H9 (cell line): ENCODE measurements at regions not wholly inside any gene's neighbourhood (a gene's known extent, or its start where the extent isn't known, plus 50 kb on each side); places are given as distances from the start of the nearest gene placed in this dataset.
A peak's percentile ranks its signal among the peaks of the same experiment; 100 is the strongest.

Source experiments
- DNase-seq: peaks from one replicate; pipeline ENCODE4 v3.0.0-alpha.2; 2017
- H2AFZ ChIP-seq: one replicate; pipeline ENCODE4 v1.6.1; 2013; ENCODE audit warnings: mild to moderate bottlenecking, low read length, control low read depth, moderate library complexity
- H2AK5ac ChIP-seq: 2 replicates; pipeline ENCODE4 v1.6.1; 2013; ENCODE audit warnings: low read length, control low read depth, mixed read lengths; ENCODE audit not compliant: insufficient read length
- H2BK120ac ChIP-seq: one replicate; pipeline ENCODE4 v1.6.1; 2013; ENCODE audit warnings: low read depth, mild to moderate bottlenecking, low read length, control low read depth, inconsistent platforms; ENCODE audit not compliant: poor library complexity, severe bottlenecking
- H2BK12ac ChIP-seq: 2 replicates; pipeline ENCODE4 v1.6.1; 2013; ENCODE audit warnings: low read length, control low read depth, mixed read lengths, low read depth; ENCODE audit not compliant: insufficient read length
- H2BK15ac ChIP-seq: 2 replicates; pipeline ENCODE4 v1.6.1; 2013; ENCODE audit warnings: low read depth, low read length, control low read depth
- H2BK20ac ChIP-seq: one replicate; pipeline ENCODE4 v1.6.1; 2013; ENCODE audit warnings: low read depth, mild to moderate bottlenecking, low read length, control low read depth, inconsistent platforms; ENCODE audit not compliant: poor library complexity, severe bottlenecking
- H2BK5ac ChIP-seq: 2 replicates; pipeline ENCODE4 v1.6.1; 2013; ENCODE audit warnings: low read length, control low read depth, mixed read lengths; ENCODE audit not compliant: insufficient read length
- H3K14ac ChIP-seq: 2 replicates; pipeline ENCODE4 v1.6.1; 2013; ENCODE audit warnings: low read length, control low read depth; ENCODE audit not compliant: insufficient read depth
- H3K18ac ChIP-seq: 2 replicates; pipeline ENCODE4 v1.6.1; 2013; ENCODE audit warnings: low read depth, mild to moderate bottlenecking, mixed read lengths, low read length, control low read depth; ENCODE audit not compliant: insufficient read length
- H3K23ac ChIP-seq: 2 replicates; pipeline ENCODE4 v1.6.1; 2013; ENCODE audit warnings: low read length, control low read depth, mixed read lengths, low read depth; ENCODE audit not compliant: insufficient read length
- H3K23me2 ChIP-seq: 2 replicates; pipeline ENCODE4 v1.6.1; 2013; ENCODE audit warnings: low read depth, mild to moderate bottlenecking, mixed read lengths, low read length, control low read depth; ENCODE audit not compliant: insufficient read length, poor library complexity, severe bottlenecking
- H3K27ac ChIP-seq: 2 replicates; pipeline ENCODE4 v1.5.1; 2013; ENCODE audit warnings: low read length, control low read depth, mixed read lengths, low read depth; ENCODE audit not compliant: insufficient read length
- H3K27me3 ChIP-seq: 2 replicates; pipeline ENCODE4 v1.6.1; 2013; ENCODE audit warnings: low read length, control low read depth, inconsistent platforms; ENCODE audit not compliant: insufficient read depth
- H3K4ac ChIP-seq: 2 replicates; pipeline ENCODE4 v1.6.1; 2013; ENCODE audit warnings: low read depth, mild to moderate bottlenecking, control low read depth, inconsistent platforms, low read length, moderate library complexity
- H3K4me1 ChIP-seq: 2 replicates; pipeline ENCODE4 v1.6.1; 2013; ENCODE audit warnings: low read length, control low read depth, inconsistent platforms; ENCODE audit not compliant: insufficient read depth
- H3K4me2 ChIP-seq: 2 replicates; pipeline ENCODE4 v1.6.1; 2013; ENCODE audit warnings: low read length, control low read depth, mixed read lengths; ENCODE audit not compliant: insufficient read length, insufficient read depth
- H3K56ac ChIP-seq: 2 replicates; pipeline ENCODE4 v1.6.1; 2013; ENCODE audit warnings: low read depth, mild to moderate bottlenecking, mixed read lengths, low read length, control low read depth; ENCODE audit not compliant: insufficient read length
- H3K79me1 ChIP-seq: 2 replicates; pipeline ENCODE4 v1.6.1; 2013; ENCODE audit warnings: low read depth, mild to moderate bottlenecking, moderate library complexity, low read length, control low read depth, inconsistent platforms; ENCODE audit not compliant: insufficient read depth, poor library complexity, severe bottlenecking
- H3K79me2 ChIP-seq: 2 replicates; pipeline ENCODE4 v1.6.1; 2013; ENCODE audit warnings: low read length, control low read depth, inconsistent platforms; ENCODE audit not compliant: insufficient read depth
- H3K9ac ChIP-seq: 2 replicates; pipeline ENCODE4 v1.6.1; 2013; ENCODE audit warnings: low read length, control low read depth, mixed read lengths; ENCODE audit not compliant: insufficient read length; ENCODE audit errors: extremely low read depth
- H3K9me3 ChIP-seq: one replicate; pipeline ENCODE4 v1.6.1; 2013; ENCODE audit warnings: low read depth, low read length, inconsistent platforms; ENCODE audit not compliant: control insufficient read depth
- H3T11ph ChIP-seq: one replicate; pipeline ENCODE4 v1.6.1; 2013; ENCODE audit warnings: mild to moderate bottlenecking, low read length, control low read depth, inconsistent platforms
- H4K20me1 ChIP-seq: one replicate; pipeline ENCODE4 v1.6.1; 2013; ENCODE audit not compliant: control insufficient read depth, insufficient read length, insufficient read depth
- H4K5ac ChIP-seq: 2 replicates; pipeline ENCODE4 v1.6.1; 2013; ENCODE audit warnings: low read depth, mild to moderate bottlenecking, mixed read lengths, low read length, control low read depth; ENCODE audit not compliant: insufficient read length
- H4K8ac ChIP-seq: replicated peaks from 2 replicates; pipeline ENCODE4 v1.6.1; 2013; ENCODE audit warnings: low read length, control low read depth, mixed read lengths, low read depth; ENCODE audit not compliant: insufficient read length
- H4K91ac ChIP-seq: 2 replicates; pipeline ENCODE4 v1.6.1; 2013; ENCODE audit warnings: low read depth, mild to moderate bottlenecking, moderate library complexity, mixed read lengths, low read length, control low read depth; ENCODE audit not compliant: insufficient read length
- H3K27ac Mint-ChIP-seq, 3 experiments: 2 replicates in 2 of 3; 3 replicates in 1 of 3; pipeline ENCODE4 v1.8.0; 2020 to 2021; ENCODE audit warnings: mixed read lengths in 3 of 3, mild to moderate bottlenecking in 1 of 3, moderate library complexity in 1 of 3
- H3K27me3 Mint-ChIP-seq: 2 replicates; pipeline ENCODE4 v1.8.0; 2021; ENCODE audit warnings: low read depth, mild to moderate bottlenecking, moderate library complexity, mixed read lengths
- H3K36me3 Mint-ChIP-seq, 3 experiments: 2 replicates in 2 of 3; 3 replicates in 1 of 3; pipeline ENCODE4 v1.8.0; 2020 to 2021; ENCODE audit warnings: low read depth in 3 of 3, mixed read lengths in 3 of 3; ENCODE audit not compliant: insufficient read depth in 1 of 3
- H3K4me1 Mint-ChIP-seq, 2 experiments: 2 replicates each; pipeline ENCODE4 v1.8.0; 2020; ENCODE audit warnings: mixed read lengths in 2 of 2
- H3K4me3 Mint-ChIP-seq, 2 experiments: 2 replicates in 1 of 2; 3 replicates in 1 of 2; pipeline ENCODE4 v1.8.0; 2020 to 2021; ENCODE audit warnings: mild to moderate bottlenecking in 2 of 2, mixed read lengths in 2 of 2, moderate library complexity in 1 of 2
- H3K9me3 Mint-ChIP-seq, 2 experiments: 2 replicates in 1 of 2; 3 replicates in 1 of 2; pipeline ENCODE4 v1.8.0; 2020; ENCODE audit warnings: mild to moderate bottlenecking in 2 of 2, mixed read lengths in 2 of 2, moderate library complexity in 1 of 2
- CTCF ChIP-seq: fragments of 200-600 bp; sonication (generic); conservative IDR thresholded peaks from 3 replicates; pipeline ENCODE4 v1.8.0; 2021; ENCODE audit warnings: antibody characterized with exemption, mild to moderate bottlenecking
- WGBS: extraction: QIAGEN DNeasy Blood & Tissue Kit; methylation state at CpG from one replicate; pipeline ENCODE4 v1.1.7; 2013; ENCODE audit warnings: missing lambda C conversion rate, low lambda C conversion rate, mixed read lengths; ENCODE audit not compliant: insufficient read length; ENCODE audit errors: extremely low coverage; 5-methylcytosine and 5-hydroxymethylcytosine counted together

- Mint-ChIP-seq H3K36me3 (no peaks in the 10 kb centered on the region), H3K4me1 (peaks cover 12 to 23% of the 10 kb centered on the region in 2 experiments), H3K27ac (peak overlapping the region in 1 of 3 experiments; percentile 44; a peak in 3 of 7 replicates), H3K9me3 (no peaks in the 10 kb centered on the region), H3K27me3 (no peaks in the 10 kb centered on the region), H3K4me3 (no peak overlapping the region)
- no peak overlapping the region for H3K23ac ChIP-seq
- DNase-seq: no peak
- H2BK120ac ChIP-seq: no peak overlapping the region
- H3K23me2 ChIP-seq: no peaks in the 10 kb centered on the region
- H3K4me2 ChIP-seq: no peak overlapping the region
- no peak overlapping the region for H2BK15ac ChIP-seq
- H4K8ac ChIP-seq: no peak overlapping the region
- no peaks in the 10 kb centered on the region for H4K20me1 ChIP-seq
- no peak overlapping the region for H3K27ac ChIP-seq
- H3K9me3 ChIP-seq: no peaks in the 10 kb centered on the region
- WGBS: no CpG with 5 or more reads among the region's 7 CpGs
- H2BK12ac ChIP-seq: no peak overlapping the region
- H3T11ph ChIP-seq: no peak overlapping the region
- no peak overlapping the region for H3K56ac ChIP-seq
- H3K4ac ChIP-seq: no peak overlapping the region
- no peaks in the 10 kb centered on the region for H3K79me2 ChIP-seq
- H2AK5ac ChIP-seq: no peak overlapping the region
- H4K5ac ChIP-seq: no peak overlapping the region
- no peak overlapping the region for H4K91ac ChIP-seq
- no peak overlapping the region for H2AFZ ChIP-seq
- no peak overlapping the region for H3K14ac ChIP-seq
- no peak overlapping the region for H3K9ac ChIP-seq
- no peaks in the 10 kb centered on the region for H3K79me1 ChIP-seq
- no peak overlapping the region for H2BK20ac ChIP-seq
- TF ChIP-seq CTCF: no peak
- no peak overlapping the region for H2BK5ac ChIP-seq
- H3K27me3 ChIP-seq: no peaks in the 10 kb centered on the region
- H3K18ac ChIP-seq: no peak overlapping the region
- no peaks in the 10 kb centered on the region; the same call in 1 of the 2 replicates for H3K4me1 ChIP-seq
Measured at GRCh38 chr6:97885325-97885724, 602.3 kb upstream of the MMS22L start.
